ENCODE measurements at regions not wholly inside any gene's neighbourhood (a gene's known extent, or its start where the extent isn't known, plus 50 kb on each side); places are given as distances from the start of the nearest gene placed in this dataset.

GRCh38 chr5:125592856-125593255 lies 830.4 kb upstream of the GRAMD2B start:
- no peak overlapping the region for H3K4me3 ChIP-seq
- ATAC-seq (no peak), DNase-seq (ENCODE audit: low read depth in 1 of 2, low spot score in 1 of 2) (no peak), FAIRE-seq (no peak)
- no peaks in the 10 kb centered on the region for H3K9me3 ChIP-seq
- no peak overlapping the region for H3K27ac ChIP-seq
- POLR2A ChIA-PET = no interaction called here
- CTCF ChIA-PET = no interaction called here
- no peaks in the 10 kb centered on the region for H3K4me1 ChIP-seq
- TF ChIP-seq RFX5 (IDR thresholded peaks at IDR 0.05) = no peak
- no peak for TF ChIP-seq HMGXB4 (CRISPR knock-in tag; IDR thresholded peaks at IDR 0.05; ENCODE audit: borderline replicate concordance)
- TF ChIP-seq EP300 (IDR thresholded peaks at IDR 0.05) = no peak
- no peak for TF ChIP-seq JUN (IDR thresholded peaks at IDR 0.05)
- no peak for TF ChIP-seq SREBF2 (IDR thresholded peaks at IDR 0.05)
- no peak for TF ChIP-seq HOXB13 (CRISPR knock-in tag; IDR thresholded peaks at IDR 0.05; ENCODE audit: low read depth)
- TF ChIP-seq RARB (CRISPR knock-in tag; IDR thresholded peaks at IDR 0.05) = no peak
- no peak for TF ChIP-seq RCOR1 (IDR thresholded peaks at IDR 0.05; ENCODE audit: low read depth, low read length)
- no peak for TF ChIP-seq JUNB (IDR thresholded peaks at IDR 0.05)
- H3K4me2 ChIP-seq = no peak overlapping the region
- WGBS (ENCODE audit: missing lambda C conversion rate) = 25% methylated on average over 3 of the region's 3 CpGs

GRCh38 chr5:125595095-125595494 lies 828.1 kb upstream of the GRAMD2B start:
- POLR2A ChIA-PET = no interaction called here
- Histone ChIP-seq H3K4me2 (no peak overlapping the region), H3K27ac (no peak overlapping the region), H3K4me1 (no peaks in the 10 kb centered on the region), H3K9me3 (no peaks in the 10 kb centered on the region), H3K4me3 (no peak overlapping the region)
- FAIRE-seq = no peak
- TF ChIP-seq FOSL2 (IDR thresholded peaks at IDR 0.05) = no peak
- no peak for TF ChIP-seq FOSL2 (CRISPR knock-in tag; IDR thresholded peaks at IDR 0.05)
- TF ChIP-seq ZSCAN20 (CRISPR knock-in tag; IDR thresholded peaks at IDR 0.05) = no peak
- no peak for TF ChIP-seq ELK1 (IDR thresholded peaks at IDR 0.05; ENCODE audit: low read depth, low read length)
- TF ChIP-seq KDM1A (IDR thresholded peaks at IDR 0.05; ENCODE audit: low read depth) = no peak
- TF ChIP-seq TFCP2L1 (CRISPR knock-in tag; IDR thresholded peaks at IDR 0.05) = no peak
- no peak for TF ChIP-seq PHF8 (IDR thresholded peaks at IDR 0.05; ENCODE audit: borderline replicate concordance, low read depth)
- no peak for TF ChIP-seq RARB (CRISPR knock-in tag; IDR thresholded peaks at IDR 0.05)
- TF ChIP-seq POLR2AphosphoS2 (conservative IDR thresholded peaks at IDR 0.05; ENCODE audit: low read length) = no peak
- no peak for TF ChIP-seq BHLHE40 (IDR thresholded peaks at IDR 0.05; ENCODE audit: low read depth, low read length)
- TF ChIP-seq HEYL (CRISPR knock-in tag; IDR thresholded peaks at IDR 0.05) = no peak
- TF ChIP-seq SMC3 (IDR thresholded peaks at IDR 0.05) = no peak
- CTCF ChIA-PET = no interaction called here
- no peak for ATAC-seq
- WGBS (ENCODE audit: missing lambda C conversion rate) = 59% methylated on average over 6 of the region's 6 CpGs
- DNase-seq (ENCODE audit: low read depth in 1 of 2, low spot score in 1 of 2) = no peak

GRCh38 chr5:125595845-125596244 lies 827.4 kb upstream of the GRAMD2B start:
- CTCF ChIA-PET = no interaction called here
- no peak for FAIRE-seq
- TF ChIP-seq MYC (IDR thresholded peaks at IDR 0.05; ENCODE audit: borderline replicate concordance, low read length) (no peak), RAD21 (conservative IDR thresholded peaks at IDR 0.05 in 1 of 2, IDR thresholded peaks at IDR 0.05 in 1 of 2) (no peak), REST (IDR thresholded peaks at IDR 0.05) (no peak), POLR2AphosphoS2 (conservative IDR thresholded peaks at IDR 0.05; ENCODE audit: low read length) (no peak), RCOR1 (IDR thresholded peaks at IDR 0.05; ENCODE audit: low read depth, low read length) (no peak), HOXA7 (CRISPR knock-in tag; IDR thresholded peaks at IDR 0.05) (no peak), HEYL (CRISPR knock-in tag; IDR thresholded peaks at IDR 0.05) (no peak), ELK1 (IDR thresholded peaks at IDR 0.05; ENCODE audit: low read depth, low read length) (no peak), ZNF302 (CRISPR knock-in tag; IDR thresholded peaks at IDR 0.05) (no peak), HOXB13 (CRISPR knock-in tag; IDR thresholded peaks at IDR 0.05; ENCODE audit: low read depth) (no peak), EP300 (IDR thresholded peaks at IDR 0.05) (no peak), TP53 (CRISPR knock-in tag; IDR thresholded peaks at IDR 0.05) (no peak)

More at GRCh38 chr5:125595845-125596244, 827.4 kb upstream of the GRAMD2B start:
- DNase-seq (ENCODE audit: low read depth in 1 of 2, low spot score in 1 of 2) = no peak
- Histone ChIP-seq H3K27ac (no peak overlapping the region), H3K4me1 (no peaks in the 10 kb centered on the region), H3K4me3 (no peak overlapping the region), H3K9me3 (no peaks in the 10 kb centered on the region), H3K4me2 (no peak overlapping the region)
- POLR2A ChIA-PET = no interaction called here
- WGBS (ENCODE audit: missing lambda C conversion rate) = 80% methylated on average over 3 of the region's 3 CpGs
- no peak for ATAC-seq
